ENCODE measurements at regions not wholly inside any gene's neighbourhood (a gene's known extent, or its start where the extent isn't known, plus 50 kb on each side); places are given as distances from the start of the nearest gene placed in this dataset.
"Not testable (repeated sequence)": the region's sequence is repeated elsewhere in the genome, so short reads cannot be mapped to it uniquely, and the experiment has no call there.

DNA sequence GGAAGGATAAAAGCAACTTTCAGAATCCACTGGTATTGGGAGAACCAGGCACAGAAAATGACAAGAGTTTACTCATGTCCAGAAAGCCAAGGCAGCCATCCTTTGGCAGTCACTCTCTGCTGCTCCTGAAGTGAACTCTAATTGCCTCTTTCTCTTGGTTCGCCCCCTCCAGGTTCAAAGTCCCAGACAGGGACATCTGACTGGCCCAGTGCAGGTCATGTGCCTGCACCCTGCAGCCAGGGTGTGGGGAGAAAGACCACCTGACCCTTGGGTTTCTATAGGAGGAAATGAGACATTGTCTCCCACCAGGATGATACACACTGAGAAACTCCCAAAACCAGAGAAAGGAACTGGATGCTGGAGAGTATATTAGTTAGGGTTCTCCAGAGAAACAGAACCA lies 103.9 kb upstream of the SYT6 start:
- DNase-seq (no peak), ATAC-seq (no peak)
- no peaks in the 10 kb centered on the region for H3K36me3 Mint-ChIP-seq
- no peak overlapping the region for H3K4me3 Mint-ChIP-seq
- H3K9me3 Mint-ChIP-seq (ENCODE audit: low read depth): peaks cover 3% of the 10 kb centered on the region
- H3K27me3 Mint-ChIP-seq: no peaks in the 10 kb centered on the region
- H3K27ac Mint-ChIP-seq: no peak overlapping the region
- CTCF ChIA-PET: no interaction called here
- no peaks in the 10 kb centered on the region for H3K4me1 Mint-ChIP-seq

DNA sequence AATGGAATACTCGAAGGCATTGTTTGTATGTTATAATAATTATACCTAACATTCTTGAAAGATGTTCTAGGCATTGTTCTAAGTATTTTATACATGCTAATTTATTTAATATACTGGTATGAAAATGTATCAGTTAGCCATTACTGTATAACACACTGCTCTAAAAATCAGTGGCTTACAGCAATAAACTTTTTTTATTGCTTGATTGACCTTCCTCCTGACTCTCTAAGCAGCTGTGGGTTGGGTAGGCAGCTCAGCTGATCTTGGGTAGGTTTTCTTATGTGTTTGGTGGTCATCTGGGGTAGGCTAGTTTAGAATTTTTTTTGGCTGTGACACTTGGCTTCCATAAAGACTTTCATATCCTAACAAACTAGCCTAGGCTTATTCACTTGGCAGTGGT lies 100.2 kb upstream of the SYT6 start:
- Mint-ChIP-seq H3K36me3 (no peaks in the 10 kb centered on the region), H3K4me1 (no peaks in the 10 kb centered on the region), H3K27me3 (no peaks in the 10 kb centered on the region), H3K4me3 (no peak overlapping the region), H3K27ac (no peak overlapping the region), H3K9me3 (ENCODE audit: low read depth) (peaks cover 3% of the 10 kb centered on the region)
- no peak for DNase-seq
- CTCF ChIA-PET: no interaction called here
- ATAC-seq: no peak

DNA sequence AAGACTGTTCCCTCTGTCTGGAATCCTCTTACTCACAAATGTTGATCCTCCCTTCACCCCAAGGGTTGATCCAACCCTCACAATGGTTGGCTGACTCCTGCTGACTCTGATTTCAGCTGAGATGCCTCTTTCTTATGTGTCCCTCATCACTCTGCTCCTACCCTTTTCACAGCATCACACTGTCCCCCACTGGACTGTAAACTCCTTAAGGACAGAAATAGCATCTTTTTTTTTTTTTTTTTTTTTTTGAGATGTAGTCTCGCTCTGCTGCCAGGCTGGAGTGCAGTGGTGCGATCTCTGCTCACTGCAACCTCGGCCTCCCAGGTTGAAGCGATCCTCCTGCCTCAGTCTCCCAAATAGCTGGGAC lies 97.9 kb upstream of the SYT6 start:
- no peak overlapping the region for H3K4me3 Mint-ChIP-seq
- H3K27me3 Mint-ChIP-seq: peaks cover 2% of the 10 kb centered on the region
- no peak for DNase-seq
- peaks cover 3% of the 10 kb centered on the region for H3K9me3 Mint-ChIP-seq (ENCODE audit: low read depth)
- no peaks in the 10 kb centered on the region for H3K36me3 Mint-ChIP-seq
- CTCF ChIA-PET: no interaction called here
- ATAC-seq: no peak
- no peaks in the 10 kb centered on the region for H3K4me1 Mint-ChIP-seq
- no peak overlapping the region for H3K27ac Mint-ChIP-seq

DNA sequence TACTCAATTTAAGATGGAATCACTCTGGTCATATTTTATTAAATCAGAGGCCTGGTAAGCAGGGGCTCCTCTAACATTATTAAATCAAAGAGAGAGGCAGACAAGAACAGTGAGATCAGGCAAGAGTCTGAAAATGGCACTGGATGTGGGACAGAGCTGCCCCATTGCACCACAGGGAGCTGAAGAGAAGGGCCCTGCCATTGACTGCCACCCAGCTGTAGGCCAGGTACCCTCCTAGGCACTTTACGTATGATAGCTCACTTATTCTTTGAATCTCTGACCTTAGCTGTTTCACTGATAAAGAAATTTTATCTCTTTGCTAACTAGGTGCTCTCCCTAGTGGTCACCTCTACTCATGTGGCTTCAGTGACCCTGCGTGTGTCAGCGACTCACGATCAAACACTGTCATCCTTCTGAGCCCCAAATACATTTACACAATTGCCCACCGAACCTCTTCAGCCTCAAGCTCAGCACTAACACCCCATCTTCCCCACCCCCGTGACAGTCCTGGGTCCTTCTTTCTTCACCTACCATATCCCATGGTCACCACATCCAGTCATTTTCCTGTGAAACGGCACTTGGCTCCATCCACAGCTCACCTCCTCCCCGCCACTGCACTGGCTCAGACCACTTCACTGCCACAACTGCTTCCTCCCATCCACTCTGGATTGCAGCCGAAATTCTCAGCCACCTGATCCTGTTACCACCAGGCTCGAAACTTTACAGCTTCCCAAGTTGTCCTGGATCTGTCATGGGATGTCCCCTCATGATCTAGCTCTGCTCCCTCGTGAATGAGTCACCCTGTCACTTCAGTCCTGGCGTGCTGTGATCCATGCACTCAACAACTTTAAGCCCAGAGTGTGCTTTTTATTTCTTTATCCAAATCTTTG lies 97.3 kb upstream of the SYT6 start:
- no peak for DNase-seq
- Mint-ChIP-seq H3K36me3 (no peaks in the 10 kb centered on the region), H3K27ac (no peak overlapping the region), H3K9me3 (ENCODE audit: low read depth) (peaks cover 3% of the 10 kb centered on the region), H3K27me3 (peaks cover 7% of the 10 kb centered on the region), H3K4me1 (no peaks in the 10 kb centered on the region), H3K4me3 (no peak overlapping the region)
- CTCF ChIA-PET: no interaction called here
- no peak for ATAC-seq

DNA sequence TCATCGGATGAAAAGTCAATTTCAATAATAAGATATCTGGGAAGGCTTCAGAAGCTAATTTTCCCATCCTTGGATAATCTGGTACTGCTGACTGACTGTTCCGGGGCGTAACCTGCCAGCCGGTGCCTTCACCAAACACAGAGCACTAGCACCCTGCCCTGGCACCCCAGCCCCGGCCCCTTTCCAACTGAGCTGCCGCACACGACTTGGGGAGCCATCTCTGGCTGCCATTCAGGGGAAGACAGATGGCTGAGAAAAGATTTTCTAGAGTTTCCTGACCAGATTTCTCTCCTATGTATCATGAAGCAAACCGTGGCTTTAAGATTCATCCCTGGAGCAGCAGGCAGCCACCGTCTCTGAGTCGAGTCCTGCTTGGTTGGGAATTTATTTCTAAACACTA lies 96.0 kb upstream of the SYT6 start:
- peaks cover 3% of the 10 kb centered on the region for H3K9me3 Mint-ChIP-seq (ENCODE audit: low read depth)
- ATAC-seq: no peak
- DNase-seq: no peak
- no peaks in the 10 kb centered on the region for H3K36me3 Mint-ChIP-seq
- CTCF ChIA-PET: no interaction called here
- H3K4me3 Mint-ChIP-seq: no peak overlapping the region
- H3K4me1 Mint-ChIP-seq: no peaks in the 10 kb centered on the region
- peaks cover 8% of the 10 kb centered on the region for H3K27me3 Mint-ChIP-seq
- H3K27ac Mint-ChIP-seq: no peak overlapping the region

DNA sequence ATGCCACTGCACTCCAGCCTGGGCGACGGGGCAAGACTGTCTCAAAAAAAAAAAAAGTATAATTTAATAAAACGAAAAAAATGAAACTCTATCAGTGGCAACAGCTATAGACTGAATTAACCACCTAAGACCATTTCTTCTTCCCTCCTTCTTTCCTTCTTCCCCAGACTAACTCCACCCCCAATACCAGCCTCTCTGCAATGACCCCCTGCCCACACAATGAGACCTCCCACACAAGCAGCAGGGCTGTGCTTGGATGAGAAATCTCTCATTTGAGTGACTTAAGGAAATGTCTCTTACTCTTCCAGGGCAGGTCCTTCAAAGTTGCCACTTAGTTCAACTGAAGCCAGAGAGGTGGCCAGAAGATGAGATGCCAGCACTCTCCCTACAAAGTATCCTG lies 94.5 kb upstream of the SYT6 start:
- no peak for DNase-seq
- Mint-ChIP-seq H3K4me1 (no peaks in the 10 kb centered on the region), H3K9me3 (ENCODE audit: low read depth) (peaks cover 3% of the 10 kb centered on the region), H3K36me3 (no peaks in the 10 kb centered on the region), H3K4me3 (no peak overlapping the region), H3K27ac (no peak overlapping the region), H3K27me3 (peaks cover 8% of the 10 kb centered on the region)
- no peak for ATAC-seq
- CTCF ChIA-PET: no interaction called here

DNA sequence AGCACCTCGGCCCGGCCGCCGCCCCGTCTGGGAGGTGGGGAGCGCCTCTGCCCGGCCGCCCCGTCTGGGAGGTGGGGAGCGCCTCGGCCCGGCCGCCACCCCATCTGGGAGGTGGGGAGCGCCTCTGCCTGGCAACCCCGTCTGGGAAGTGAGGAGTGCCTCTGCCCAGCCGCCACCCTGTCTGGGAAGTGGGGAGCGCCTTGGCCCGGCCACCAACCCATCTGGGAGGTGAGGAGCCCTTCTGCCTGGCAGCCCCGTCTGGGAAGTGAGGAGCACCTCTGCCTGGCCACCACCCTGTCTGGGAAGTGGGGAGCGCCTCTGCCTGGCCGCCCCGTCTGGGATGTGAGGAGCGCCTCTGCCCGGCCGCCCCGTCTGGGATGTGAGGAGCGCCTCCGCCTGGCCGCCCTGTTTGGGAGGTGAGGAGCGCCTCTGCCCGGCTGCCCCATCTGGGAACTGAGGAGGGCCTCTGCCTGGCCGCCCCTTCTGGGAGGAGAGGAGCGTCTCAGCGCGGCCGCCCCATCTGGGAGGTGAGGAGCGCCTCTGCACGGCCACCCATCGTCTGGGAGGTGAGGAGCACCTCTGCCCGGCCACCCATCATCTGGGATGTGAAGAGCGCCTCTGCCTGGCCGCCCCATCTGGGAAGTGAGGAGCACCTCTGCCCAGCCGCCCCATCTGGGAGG lies 89.0 kb upstream of the SYT6 start:
- CTCF ChIA-PET; H3K27ac Mint-ChIP-seq; H3K9me3 Mint-ChIP-seq (ENCODE audit: low read depth); DNase-seq; H3K4me1 Mint-ChIP-seq; H3K4me3 Mint-ChIP-seq; H3K27me3 Mint-ChIP-seq; ATAC-seq; H3K36me3 Mint-ChIP-seq: not testable (repeated sequence)

DNA sequence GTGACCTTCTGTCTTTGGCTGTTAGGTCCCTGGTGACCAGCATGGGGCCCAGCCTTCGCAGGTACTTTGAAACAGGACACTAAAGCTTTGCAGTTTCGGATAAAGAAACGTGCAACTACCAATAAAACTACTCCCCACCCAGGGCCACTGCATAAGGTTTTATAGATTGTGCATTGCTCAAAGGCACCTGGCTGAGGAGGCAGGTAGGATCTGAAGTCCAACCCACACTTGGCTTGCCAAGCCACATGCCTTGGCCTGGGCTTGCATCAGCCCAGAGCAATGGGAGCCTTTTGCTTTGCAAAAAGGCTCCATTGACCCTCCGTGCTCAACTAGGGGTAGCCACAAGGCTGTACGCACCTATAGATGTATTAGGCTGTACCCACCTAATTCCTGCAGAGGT lies 84.4 kb upstream of the SYT6 start:
- Mint-ChIP-seq H3K4me3 (no peak overlapping the region), H3K9me3 (ENCODE audit: low read depth) (no peaks in the 10 kb centered on the region), H3K27ac (no peak overlapping the region), H3K4me1 (no peaks in the 10 kb centered on the region), H3K36me3 (peaks cover 4% of the 10 kb centered on the region), H3K27me3 (peaks cover 2% of the 10 kb centered on the region)
- no peak for ATAC-seq
- DNase-seq: no peak
- CTCF ChIA-PET: interaction anchor here (1.0 kb wide), 1 partner anchor 44 kb away, joined by 3 read pairs; no protein-coding TSS in a partner anchor

DNA sequence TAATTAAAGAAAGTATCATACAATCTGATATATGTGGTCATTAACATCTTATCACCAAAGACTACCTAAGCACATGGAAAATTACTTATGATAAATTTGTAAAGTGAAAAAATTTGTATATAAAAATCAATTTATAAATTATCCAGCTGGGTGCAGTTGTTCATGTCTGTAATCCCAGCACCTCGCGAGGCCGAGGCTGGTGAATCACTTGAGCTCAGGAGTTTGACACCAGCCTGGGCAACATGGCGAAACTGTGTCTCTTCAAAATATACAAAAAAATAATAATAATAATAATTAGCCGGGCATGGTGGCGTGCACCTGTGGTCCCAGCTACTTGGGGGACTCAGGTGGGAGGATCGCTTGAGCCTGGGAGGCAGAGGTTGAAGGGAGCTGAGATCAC lies 82.8 kb upstream of the SYT6 start:
- DNase-seq (no peak), ATAC-seq (no peak)
- peaks cover 4% of the 10 kb centered on the region for H3K36me3 Mint-ChIP-seq
- H3K27me3 Mint-ChIP-seq: peaks cover 2% of the 10 kb centered on the region
- CTCF ChIA-PET: interaction anchor here (1.1 kb wide), 1 partner anchor 26 kb away, joined by 3 read pairs; no protein-coding TSS in a partner anchor
- no peak overlapping the region for H3K27ac Mint-ChIP-seq
- H3K4me1 Mint-ChIP-seq: no peaks in the 10 kb centered on the region
- no peaks in the 10 kb centered on the region for H3K9me3 Mint-ChIP-seq (ENCODE audit: low read depth)
- H3K4me3 Mint-ChIP-seq: no peak overlapping the region

DNA sequence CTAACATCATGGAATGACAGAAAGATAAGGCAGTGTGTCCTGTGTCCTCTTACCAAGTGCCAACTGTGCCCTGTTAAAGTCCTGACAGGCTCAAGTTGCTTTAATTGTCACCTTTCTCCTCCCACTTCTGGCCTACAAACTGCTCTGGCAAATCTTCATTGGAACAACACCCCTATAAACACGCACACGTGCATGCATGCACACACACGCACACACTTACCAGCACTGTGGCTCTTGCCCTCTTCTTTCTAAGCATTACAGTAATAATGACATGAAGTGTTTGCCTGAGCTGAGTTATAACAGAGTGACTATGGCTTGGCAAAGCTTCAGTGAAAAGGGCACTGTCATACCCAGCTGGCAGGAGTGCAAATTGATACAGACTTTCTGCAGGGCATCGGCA lies 82.3 kb upstream of the SYT6 start:
- ATAC-seq (no peak), DNase-seq (no peak)
- no peak overlapping the region for H3K27ac Mint-ChIP-seq
- no peak overlapping the region for H3K4me3 Mint-ChIP-seq
- CTCF ChIA-PET: interaction anchor here (1.1 kb wide), 1 partner anchor 25 kb away, joined by 3 read pairs; no protein-coding TSS in a partner anchor
- no peaks in the 10 kb centered on the region for H3K27me3 Mint-ChIP-seq
- H3K9me3 Mint-ChIP-seq (ENCODE audit: low read depth): no peaks in the 10 kb centered on the region
- peaks cover 3% of the 10 kb centered on the region for H3K36me3 Mint-ChIP-seq
- no peaks in the 10 kb centered on the region for H3K4me1 Mint-ChIP-seq

DNA sequence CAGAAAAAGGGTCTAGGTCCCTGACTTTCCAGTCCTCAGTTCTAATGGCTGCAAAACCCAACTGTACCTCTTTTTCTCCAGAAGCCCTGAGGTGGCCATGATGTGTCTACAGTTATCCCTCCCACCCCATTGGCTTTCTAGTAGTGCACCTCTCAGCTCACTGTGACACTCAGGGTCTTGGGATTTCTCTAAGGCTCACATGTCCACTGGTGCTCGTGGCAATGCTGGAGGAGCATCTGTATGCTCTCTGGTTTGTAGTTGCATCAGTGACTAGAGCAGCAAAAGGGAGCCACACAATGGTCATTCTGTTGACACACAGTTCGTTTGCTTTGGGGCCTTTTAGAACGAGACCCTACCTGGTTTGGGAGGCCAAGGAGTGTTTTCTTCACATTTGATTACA lies 81.6 kb upstream of the SYT6 start:
- ATAC-seq (no peak), DNase-seq (no peak)
- no peaks in the 10 kb centered on the region for H3K9me3 Mint-ChIP-seq (ENCODE audit: low read depth)
- no peaks in the 10 kb centered on the region for H3K4me1 Mint-ChIP-seq
- CTCF ChIA-PET: interaction anchor here (1.3 kb wide), 1 partner anchor 48 kb away, joined by 3 read pairs; no protein-coding TSS in a partner anchor
- H3K27me3 Mint-ChIP-seq: no peaks in the 10 kb centered on the region
- H3K27ac Mint-ChIP-seq: no peak overlapping the region
- H3K4me3 Mint-ChIP-seq: no peak overlapping the region
- no peaks in the 10 kb centered on the region for H3K36me3 Mint-ChIP-seq

DNA sequence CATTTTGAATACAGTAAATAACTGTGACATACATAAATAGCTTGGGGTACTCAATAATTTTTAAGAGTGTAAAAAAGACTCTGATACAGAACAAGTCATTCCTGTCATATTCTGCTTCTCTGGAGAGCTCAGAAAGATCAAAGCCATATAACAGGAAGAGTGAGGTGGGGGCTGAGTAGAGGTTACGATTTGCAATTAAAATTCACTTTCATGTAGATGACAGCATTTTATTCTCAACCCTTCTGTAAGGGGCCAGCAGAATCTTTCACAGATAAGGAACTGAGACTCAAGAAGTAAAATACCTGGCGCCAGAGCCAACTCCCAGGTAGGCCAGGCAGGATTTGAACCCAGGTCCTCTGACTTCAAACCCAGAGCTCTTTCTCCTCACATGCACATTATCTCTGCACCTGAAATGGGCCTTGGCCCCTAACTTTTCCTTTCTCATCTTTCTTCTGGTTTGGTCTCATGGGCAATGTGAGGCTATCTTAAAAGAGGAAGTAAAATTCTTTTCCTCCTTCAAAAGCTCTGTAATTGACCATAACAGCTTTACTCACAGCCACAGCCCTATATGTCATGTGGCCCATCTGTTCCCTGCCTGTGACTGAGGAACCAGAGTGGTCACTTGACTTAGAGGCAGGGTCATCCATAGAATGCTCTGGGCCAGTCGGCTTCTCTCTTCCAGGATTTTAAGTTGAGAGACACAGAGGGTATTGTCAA lies 80.9 kb upstream of the SYT6 start:
- Mint-ChIP-seq H3K9me3 (ENCODE audit: low read depth) (no peaks in the 10 kb centered on the region), H3K27me3 (no peaks in the 10 kb centered on the region), H3K36me3 (no peaks in the 10 kb centered on the region), H3K27ac (no peak overlapping the region), H3K4me3 (no peak overlapping the region), H3K4me1 (no peaks in the 10 kb centered on the region)
- no peak for DNase-seq
- ATAC-seq: no peak
- CTCF ChIA-PET: interaction anchor here (1.3 kb wide), 1 partner anchor 49 kb away, joined by 3 read pairs; no protein-coding TSS in a partner anchor

DNA sequence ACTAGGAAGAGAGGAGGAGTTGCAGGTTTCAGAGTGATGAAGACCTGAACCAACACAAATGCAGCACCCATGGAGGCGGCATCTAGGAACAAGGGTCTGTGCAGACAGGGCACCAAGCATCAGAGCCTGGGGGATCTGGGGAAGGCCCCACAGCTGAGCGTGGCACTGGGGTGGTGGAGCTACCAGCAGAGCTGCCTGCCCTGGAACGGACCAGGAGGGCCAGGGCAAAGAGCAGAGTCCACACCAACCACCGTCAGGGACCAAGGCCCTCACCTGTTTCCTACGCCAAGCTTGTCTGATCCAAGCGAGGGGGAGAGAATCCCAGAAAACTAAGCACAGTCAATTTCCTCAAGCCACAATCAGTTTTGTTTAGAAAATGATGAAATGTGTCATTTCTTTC lies 79.0 kb upstream of the SYT6 start:
- Mint-ChIP-seq H3K27me3 (no peaks in the 10 kb centered on the region), H3K36me3 (no peaks in the 10 kb centered on the region), H3K4me1 (no peaks in the 10 kb centered on the region), H3K27ac (no peak overlapping the region), H3K9me3 (ENCODE audit: low read depth) (no peaks in the 10 kb centered on the region), H3K4me3 (no peak overlapping the region)
- CTCF ChIA-PET: no interaction called here
- DNase-seq (no peak), ATAC-seq (no peak)

DNA sequence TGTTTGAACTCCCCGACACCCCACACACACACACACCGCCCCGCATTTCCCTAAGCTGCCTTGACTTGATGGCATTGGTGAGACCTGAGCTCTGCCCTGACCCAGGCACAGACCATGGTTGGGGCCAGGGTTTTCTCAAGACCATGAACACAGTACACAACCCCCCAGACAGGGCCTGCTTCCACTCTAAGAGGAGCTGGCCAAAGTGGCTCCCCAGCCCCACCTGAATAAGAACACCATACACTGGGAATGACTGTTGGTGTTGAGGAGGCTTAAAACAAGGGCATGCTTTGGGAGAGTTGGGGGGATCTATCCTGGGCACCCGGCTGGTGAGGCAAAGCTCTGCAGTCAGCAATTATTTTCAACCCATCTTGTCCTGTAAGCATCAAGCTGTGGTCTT lies 77.6 kb upstream of the SYT6 start:
- H3K4me3 Mint-ChIP-seq: no peak overlapping the region
- H3K36me3 Mint-ChIP-seq: no peaks in the 10 kb centered on the region
- ATAC-seq: no peak
- no peaks in the 10 kb centered on the region for H3K9me3 Mint-ChIP-seq (ENCODE audit: low read depth)
- H3K4me1 Mint-ChIP-seq: no peaks in the 10 kb centered on the region
- no peak for DNase-seq
- CTCF ChIA-PET: no interaction called here
- no peaks in the 10 kb centered on the region for H3K27me3 Mint-ChIP-seq
- H3K27ac Mint-ChIP-seq: no peak overlapping the region

Measured in activated CD8-positive, alpha-beta memory T cell treated with anti-CD3 and anti-CD28 coated beads, Interleukin-2, amount 10 ng/mL, durations not matched to agents 7 days and 5 days (primary cell).